ENCODE measurements at regions not wholly inside any gene's neighbourhood (a gene's known extent, or its start where the extent isn't known, plus 50 kb on each side); places are given as distances from the start of the nearest gene placed in this dataset.

- Histone ChIP-seq H3K9me3 (no peaks in the 10 kb centered on the region), H3K4me3 (peak overlapping the region; percentile 12; the same call in 1 of the 2 replicates), H3K27me3 (ENCODE audit: low read depth) (no peaks in the 10 kb centered on the region), H3K36me3 (replicated peaks) (no peaks in the 10 kb centered on the region), H3K4me1 (no peaks in the 10 kb centered on the region; the same call in 1 of the 2 replicates)
- in situ Hi-C loops (cut with MboI; ENCODE audit: low sequenced_read_pairs): no loop called here
- DNase-seq (ENCODE audit: low spot score in 2 of 2): peak; percentile 4 to 38
Measured at GRCh38 chr1:59146651-59147358, 150.1 kb upstream of the FGGY start.

- Histone ChIP-seq H3K36me3 (replicated peaks) (no peaks in the 10 kb centered on the region), H3K27me3 (ENCODE audit: low read depth) (no peaks in the 10 kb centered on the region), H3K4me3 (no peak overlapping the region), H3K9me3 (no peaks in the 10 kb centered on the region), H3K4me1 (peaks cover 6% of the 10 kb centered on the region)
- in situ Hi-C loops (cut with MboI; ENCODE audit: low sequenced_read_pairs): no loop called here
- DNase-seq (ENCODE audit: low spot score in 2 of 2): no peak
Measured at GRCh38 chr1:59149435-59149834, 147.5 kb upstream of the FGGY start.

GRCh38 chr1:59150577-59151386 lies 146.1 kb upstream of the FGGY start:
- Histone ChIP-seq H3K4me1 (peaks cover 6% of the 10 kb centered on the region), H3K36me3 (replicated peaks) (no peaks in the 10 kb centered on the region), H3K4me3 (no peak overlapping the region), H3K27me3 (ENCODE audit: low read depth) (no peaks in the 10 kb centered on the region), H3K9me3 (no peaks in the 10 kb centered on the region)
- in situ Hi-C loops (cut with MboI; ENCODE audit: low sequenced_read_pairs): no loop called here
- no peak for DNase-seq (ENCODE audit: low spot score in 2 of 2)

DNA sequence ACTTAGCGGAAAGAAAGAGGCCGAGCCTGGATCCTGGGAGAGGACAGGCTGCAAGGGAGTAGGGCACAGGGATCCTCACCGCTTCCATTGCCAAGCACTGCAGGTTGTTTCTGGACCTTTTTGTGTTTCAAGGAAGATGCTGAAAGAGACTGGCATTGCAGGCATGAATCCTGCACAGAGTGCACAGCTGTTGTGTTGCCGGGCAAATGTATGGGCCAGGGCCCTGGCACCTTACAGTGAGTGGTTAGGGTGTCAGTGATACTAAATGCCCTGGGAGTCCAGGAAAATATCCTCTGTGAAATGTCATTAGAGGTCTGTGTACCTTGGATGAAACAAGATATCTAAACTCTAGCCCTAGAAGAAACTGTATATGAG lies 145.5 kb upstream of the FGGY start:
- Histone ChIP-seq H3K9me3 (no peaks in the 10 kb centered on the region), H3K4me1 (peaks cover 6% of the 10 kb centered on the region), H3K27me3 (ENCODE audit: low read depth) (no peaks in the 10 kb centered on the region), H3K4me3 (no peak overlapping the region), H3K36me3 (replicated peaks) (no peaks in the 10 kb centered on the region)
- in situ Hi-C loops (cut with MboI; ENCODE audit: low sequenced_read_pairs): no loop called here
- DNase-seq (ENCODE audit: low spot score in 2 of 2): no peak

DNA sequence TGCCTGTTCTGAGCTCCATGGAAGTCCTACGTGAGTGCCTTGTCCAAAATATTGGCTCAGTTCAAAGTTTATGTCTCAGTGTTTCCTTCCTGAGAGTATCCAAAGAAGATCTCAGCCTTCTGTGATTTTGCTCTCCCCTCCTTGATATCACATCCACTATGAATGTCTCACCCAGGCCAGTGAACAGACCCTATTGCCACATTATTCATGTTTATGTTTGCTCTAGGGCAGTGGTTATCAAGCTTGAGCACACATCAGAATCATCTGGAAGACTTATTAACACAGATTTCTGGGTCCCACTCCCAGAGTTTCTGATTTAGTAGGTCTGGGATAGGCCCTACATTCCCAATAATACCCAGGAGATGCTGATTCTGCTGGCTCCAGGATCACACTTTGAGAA lies 145.0 kb upstream of the FGGY start:
- Histone ChIP-seq H3K4me3 (no peak overlapping the region), H3K27me3 (ENCODE audit: low read depth) (no peaks in the 10 kb centered on the region), H3K36me3 (replicated peaks) (no peaks in the 10 kb centered on the region), H3K9me3 (no peaks in the 10 kb centered on the region), H3K4me1 (peaks cover 6% of the 10 kb centered on the region)
- no peak for DNase-seq (ENCODE audit: low spot score in 2 of 2)
- in situ Hi-C loops (cut with MboI; ENCODE audit: low sequenced_read_pairs): no loop called here

DNA sequence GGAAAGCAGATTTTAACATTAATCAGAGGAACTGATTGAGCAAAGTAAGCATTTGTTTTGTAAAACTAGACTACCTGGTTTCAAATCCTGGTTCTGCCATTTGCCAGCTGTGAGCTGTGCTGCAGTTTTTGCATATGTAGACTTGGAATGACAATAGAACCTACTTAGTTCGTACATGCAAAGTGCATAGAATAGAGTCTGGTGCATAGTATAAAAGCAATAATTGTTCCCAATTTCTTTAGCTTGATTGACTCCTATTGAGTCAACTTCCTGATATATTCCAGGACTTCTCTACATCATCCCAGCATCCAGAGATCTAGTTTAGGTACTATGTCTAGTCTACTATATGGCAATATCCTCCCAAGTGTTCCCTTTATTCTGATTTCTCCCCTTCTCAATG lies 144.4 kb upstream of the FGGY start:
- no peaks in the 10 kb centered on the region for H3K9me3 ChIP-seq
- peak in 1 of 2 experiments; percentile 71 for DNase-seq (ENCODE audit: low spot score in 2 of 2)
- no peaks in the 10 kb centered on the region for H3K27me3 ChIP-seq (ENCODE audit: low read depth)

DNA sequence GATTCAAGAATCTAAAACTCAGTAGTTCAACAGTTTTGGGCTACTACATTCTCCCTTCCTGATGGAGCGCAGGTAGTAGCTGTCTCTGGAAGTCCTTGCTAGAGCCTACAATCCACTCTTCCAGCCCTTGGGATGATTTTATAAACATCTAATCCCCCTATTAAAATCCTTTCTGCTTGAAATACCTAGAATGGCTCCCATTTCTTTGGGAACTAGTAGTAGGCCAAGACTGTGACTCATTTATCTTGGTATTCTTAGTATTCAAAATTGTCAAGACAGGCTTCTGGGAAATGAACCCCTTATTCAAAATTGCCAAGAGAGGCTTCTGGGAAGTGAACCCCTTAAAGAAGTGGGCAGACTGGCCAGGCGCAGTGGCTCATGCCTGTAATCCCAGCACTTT lies 142.5 kb upstream of the FGGY start:
- Histone ChIP-seq H3K4me3 (no peak overlapping the region), H3K36me3 (replicated peaks) (no peaks in the 10 kb centered on the region), H3K4me1 (peaks cover 6% of the 10 kb centered on the region), H3K9me3 (no peaks in the 10 kb centered on the region), H3K27me3 (ENCODE audit: low read depth) (no peaks in the 10 kb centered on the region)
- in situ Hi-C loops (cut with MboI; ENCODE audit: low sequenced_read_pairs): no loop called here
- DNase-seq (ENCODE audit: low spot score in 2 of 2): no peak

More for the DNA sequence above, 144.4 kb upstream of the FGGY start:
- Histone ChIP-seq H3K4me1 (peaks cover 6% of the 10 kb centered on the region), H3K4me3 (no peak overlapping the region), H3K36me3 (replicated peaks) (no peaks in the 10 kb centered on the region)
- in situ Hi-C loops (cut with MboI; ENCODE audit: low sequenced_read_pairs): no loop called here

- H3K4me1 ChIP-seq: peaks cover 6% of the 10 kb centered on the region
- in situ Hi-C loops (cut with MboI; ENCODE audit: low sequenced_read_pairs): no loop called here
- no peak overlapping the region for H3K4me3 ChIP-seq
- no peaks in the 10 kb centered on the region for H3K36me3 ChIP-seq (replicated peaks)
- H3K9me3 ChIP-seq: no peaks in the 10 kb centered on the region
- no peak for DNase-seq (ENCODE audit: low spot score in 2 of 2)
- no peaks in the 10 kb centered on the region for H3K27me3 ChIP-seq (ENCODE audit: low read depth)
Measured at GRCh38 chr1:59155351-59155750, 141.5 kb upstream of the FGGY start.

- no peak for DNase-seq (ENCODE audit: low spot score in 2 of 2)
- Histone ChIP-seq H3K36me3 (replicated peaks) (no peaks in the 10 kb centered on the region), H3K9me3 (no peaks in the 10 kb centered on the region), H3K4me1 (peaks cover 6% of the 10 kb centered on the region), H3K27me3 (ENCODE audit: low read depth) (no peaks in the 10 kb centered on the region), H3K4me3 (no peak overlapping the region)
- in situ Hi-C loops (cut with MboI; ENCODE audit: low sequenced_read_pairs): no loop called here
Measured at GRCh38 chr1:59156051-59156450, 140.8 kb upstream of the FGGY start.

- peak in 1 of 2 experiments; percentile 23 for DNase-seq (ENCODE audit: low spot score in 2 of 2)
- peaks cover 6% of the 10 kb centered on the region for H3K4me1 ChIP-seq
Measured at GRCh38 chr1:59156526-59157199, 140.2 kb upstream of the FGGY start.

DNA sequence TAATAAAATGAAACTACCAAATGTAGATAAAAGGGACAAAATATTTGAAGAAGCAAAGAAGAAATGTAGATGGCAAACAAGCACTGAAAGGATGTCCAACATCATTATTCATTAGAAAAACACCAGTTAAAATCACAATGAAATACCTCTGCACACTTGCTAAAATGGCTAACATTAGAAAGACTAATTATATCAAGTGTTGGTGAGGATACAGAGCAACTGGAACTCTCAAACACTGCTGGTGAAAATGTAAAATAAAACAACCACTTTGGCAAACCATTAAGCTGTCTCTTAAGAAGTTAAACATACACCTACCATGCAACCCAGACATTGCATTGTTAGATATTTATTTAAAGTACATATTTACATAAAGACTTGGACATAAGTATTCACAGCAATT lies 138.6 kb upstream of the FGGY start:
- Histone ChIP-seq H3K27me3 (ENCODE audit: low read depth) (no peaks in the 10 kb centered on the region), H3K4me1 (no peaks in the 10 kb centered on the region)
- no peak for DNase-seq (ENCODE audit: low spot score in 2 of 2)

More at GRCh38 chr1:59156526-59157199, 140.2 kb upstream of the FGGY start:
- no peaks in the 10 kb centered on the region for H3K36me3 ChIP-seq (replicated peaks)
- in situ Hi-C loops (cut with MboI; ENCODE audit: low sequenced_read_pairs): no loop called here
- H3K27me3 ChIP-seq (ENCODE audit: low read depth): no peaks in the 10 kb centered on the region
- H3K9me3 ChIP-seq: no peaks in the 10 kb centered on the region
- no peak overlapping the region for H3K4me3 ChIP-seq

DNA sequence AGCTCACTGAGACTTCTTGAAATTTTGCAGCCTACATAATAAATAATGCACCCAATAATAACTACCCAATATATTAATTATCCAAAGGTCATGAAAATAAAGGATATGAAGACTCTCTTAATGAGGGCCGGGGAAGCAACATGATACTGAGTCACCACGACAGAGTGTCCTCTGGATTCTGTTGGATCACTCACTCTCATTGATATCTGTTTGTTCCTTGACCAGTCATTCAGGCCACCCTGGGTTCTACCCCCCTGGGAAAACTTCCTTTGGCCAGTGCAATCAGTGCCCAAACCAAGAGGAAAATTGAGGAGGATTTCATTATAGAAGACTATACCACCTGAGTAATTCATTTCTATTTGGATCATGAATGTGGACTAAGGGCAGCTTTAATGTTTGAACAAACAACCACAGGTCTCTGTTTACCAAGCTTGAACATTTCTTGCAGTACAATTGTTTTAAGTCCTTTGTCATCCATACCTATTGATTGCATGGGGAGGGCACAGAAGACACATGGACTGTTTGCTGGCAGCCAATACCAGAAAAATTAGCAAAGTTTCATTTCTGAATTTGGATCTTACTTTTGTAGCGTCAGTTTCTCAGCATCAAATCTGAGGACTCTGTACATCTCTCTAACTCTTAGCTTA lies 137.2 kb upstream of the FGGY start:
- H3K4me3 ChIP-seq: no peak overlapping the region
- H3K36me3 ChIP-seq (replicated peaks): no peaks in the 10 kb centered on the region
- no peaks in the 10 kb centered on the region for H3K4me1 ChIP-seq
- no peak for DNase-seq (ENCODE audit: low spot score in 2 of 2)
- no peaks in the 10 kb centered on the region for H3K9me3 ChIP-seq
- H3K27me3 ChIP-seq (ENCODE audit: low read depth): no peaks in the 10 kb centered on the region
- in situ Hi-C loops (cut with MboI; ENCODE audit: low sequenced_read_pairs): no loop called here

More for the DNA sequence above, 138.6 kb upstream of the FGGY start:
- no peak overlapping the region for H3K4me3 ChIP-seq
- in situ Hi-C loops (cut with MboI; ENCODE audit: low sequenced_read_pairs): no loop called here
- no peaks in the 10 kb centered on the region for H3K36me3 ChIP-seq (replicated peaks)
- H3K9me3 ChIP-seq: no peaks in the 10 kb centered on the region

GRCh38 chr1:59161136-59161535 lies 135.8 kb upstream of the FGGY start:
- in situ Hi-C loops (cut with MboI; ENCODE audit: low sequenced_read_pairs): no loop called here
- H3K4me1 ChIP-seq: no peaks in the 10 kb centered on the region
- H3K4me3 ChIP-seq: no peak overlapping the region
- no peaks in the 10 kb centered on the region for H3K36me3 ChIP-seq (replicated peaks)
- no peaks in the 10 kb centered on the region for H3K9me3 ChIP-seq
- DNase-seq (ENCODE audit: low spot score in 2 of 2): no peak
- H3K27me3 ChIP-seq (ENCODE audit: low read depth): no peaks in the 10 kb centered on the region
